RPMI7951 (cell line): ENCODE measurements at regions not wholly inside any gene's neighbourhood (a gene's known extent, or its start where the extent isn't known, plus 50 kb on each side); places are given as distances from the start of the nearest gene placed in this dataset.

Source experiments
- DNase-seq: peaks from one replicate; pipeline ENCODE4 v3.0.0-alpha.2; 2012; ENCODE audit warnings: low read depth

- no peak for DNase-seq
Measured at GRCh38 chr1:217090060-217090911, 367.1 kb upstream of the ESRRG start.

GRCh38 chr1:217089361-217090014 lies 366.3 kb upstream of the ESRRG start:
- peak; percentile 59 for DNase-seq

GRCh38 chr1:217088521-217089284 lies 365.5 kb upstream of the ESRRG start:
- no peak for DNase-seq

DNA sequence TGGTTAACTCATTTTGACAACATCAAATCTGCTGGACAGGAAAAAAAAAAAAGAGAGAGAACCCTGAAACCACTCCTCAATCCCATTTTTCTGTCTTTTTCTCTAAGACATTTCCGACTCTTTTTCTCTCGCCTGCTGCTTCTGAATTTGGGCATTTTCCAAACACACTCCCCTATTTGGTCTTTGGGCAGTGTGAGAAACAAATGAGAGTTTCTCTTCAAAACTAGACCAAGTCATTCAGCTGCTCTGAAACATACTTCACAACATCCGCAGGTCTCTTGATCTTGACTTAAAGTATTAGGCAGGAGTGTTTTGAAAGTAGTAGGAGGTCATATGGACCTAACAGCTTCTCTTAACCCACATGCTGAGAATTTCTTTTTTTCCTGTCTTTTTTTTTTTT lies 364.8 kb upstream of the ESRRG start:
- DNase-seq, result no peak

GRCh38 chr1:217079584-217079983 lies 356.4 kb upstream of the ESRRG start:
- DNase-seq, result no peak

- no peak for DNase-seq
Measured at GRCh38 chr1:217078959-217079358, 355.7 kb upstream of the ESRRG start.

DNA sequence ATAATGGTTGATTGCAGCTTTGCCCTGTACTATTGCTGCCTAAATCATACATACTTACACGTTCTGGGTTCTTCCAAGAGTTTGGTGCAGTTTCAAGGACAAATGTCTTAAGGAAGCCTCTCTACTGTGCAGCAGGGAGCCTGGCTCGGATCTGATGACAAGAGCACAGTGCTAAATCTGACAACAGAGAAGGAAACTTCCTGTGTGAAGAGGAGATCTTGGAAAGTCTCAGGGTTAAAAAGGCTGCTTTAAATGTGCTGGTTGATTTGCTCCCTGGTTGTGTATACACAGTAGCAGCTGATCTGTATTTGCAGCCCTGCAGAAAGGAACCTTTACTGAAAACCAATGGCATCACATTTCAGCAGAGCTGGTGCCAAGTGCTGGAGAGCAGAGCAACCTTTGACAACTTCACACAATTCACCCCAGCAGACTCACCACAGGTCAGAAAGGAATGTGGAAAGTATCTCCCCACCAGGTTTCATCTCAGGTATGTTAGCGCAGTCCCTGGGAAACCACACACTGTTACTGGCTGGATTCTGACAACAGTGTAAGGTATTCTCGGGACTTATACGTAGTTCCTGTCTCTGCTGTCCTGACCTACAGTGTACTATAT lies 355.0 kb upstream of the ESRRG start:
- no peak for DNase-seq

DNA sequence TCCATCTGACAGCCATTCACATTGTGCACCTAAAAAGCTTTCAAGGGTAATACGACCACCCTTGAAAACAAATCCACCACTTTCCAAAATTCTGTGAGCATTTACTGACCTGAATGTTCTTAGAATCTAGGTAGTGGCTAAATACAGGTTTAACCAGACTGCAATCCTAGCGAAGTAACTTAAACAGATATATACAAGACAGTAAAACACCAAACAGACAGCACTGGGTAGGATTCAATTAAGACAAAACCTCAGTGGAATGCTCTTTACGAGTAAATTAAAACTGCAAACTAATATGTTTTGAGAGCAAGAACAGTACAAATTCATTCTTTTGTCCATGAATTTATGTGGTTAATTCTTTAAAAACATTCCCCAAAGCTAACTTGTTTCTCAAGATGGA lies 354.2 kb upstream of the ESRRG start:
- DNase-seq, result no peak

- DNase-seq, result no peak
Measured at GRCh38 chr1:217076902-217077301, 353.7 kb upstream of the ESRRG start.

DNA sequence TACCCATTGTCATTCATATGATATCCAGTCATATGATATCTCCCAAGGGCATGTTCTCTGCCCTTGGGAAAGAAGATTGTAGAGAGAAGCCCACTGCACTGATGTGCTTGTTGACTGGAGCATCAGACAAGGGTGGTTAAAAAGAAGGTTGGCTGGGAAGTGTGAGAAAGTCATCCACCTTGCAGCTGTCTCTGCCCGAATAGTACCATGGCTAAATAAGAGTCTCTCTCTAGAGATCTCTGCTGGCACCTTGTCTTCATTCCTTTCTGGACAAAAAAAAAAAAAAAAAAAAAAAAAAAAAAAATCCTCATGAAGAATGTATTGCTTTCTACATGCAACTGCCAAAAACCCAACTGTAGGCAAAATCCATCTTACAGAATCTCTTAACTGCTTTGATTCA lies 349.7 kb upstream of the ESRRG start:
- DNase-seq, result no peak

DNA sequence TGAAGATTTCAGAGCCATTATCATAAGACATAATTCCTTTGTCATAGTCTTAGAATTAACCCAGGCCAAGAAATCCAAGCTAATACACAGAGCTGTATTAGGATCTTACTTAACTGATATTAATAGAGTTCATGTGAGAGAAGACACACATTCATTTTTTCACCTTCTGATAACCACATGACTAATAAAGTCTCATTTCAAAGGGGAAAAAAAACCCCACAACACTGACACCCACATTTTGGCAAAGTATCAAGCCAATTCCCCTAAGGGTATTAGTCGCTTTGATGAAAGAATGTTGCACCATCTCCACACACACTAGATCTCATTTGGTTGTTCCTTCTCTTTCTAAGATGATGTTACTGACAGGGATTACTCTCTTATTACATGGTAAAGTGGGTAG lies 344.4 kb upstream of the ESRRG start:
- DNase-seq, result no peak

DNA sequence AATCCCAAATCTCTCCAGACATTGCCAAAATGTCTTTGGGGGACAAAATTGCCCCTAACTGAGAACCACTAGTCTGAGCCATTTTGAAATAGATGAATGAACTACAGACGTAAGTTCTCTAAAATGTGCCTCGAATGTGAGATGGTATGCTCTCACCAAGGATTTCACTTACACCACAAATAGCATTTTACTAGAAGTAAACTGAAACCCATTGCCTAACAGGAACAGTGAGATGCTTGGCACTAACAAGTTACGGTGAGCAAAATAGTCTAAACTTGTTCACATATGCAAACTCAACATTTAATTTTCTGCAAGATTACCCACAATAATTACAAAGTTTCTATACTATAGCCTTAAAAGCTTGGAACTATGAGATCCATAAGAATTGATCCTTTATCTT lies 343.6 kb upstream of the ESRRG start:
- DNase-seq, result no peak

GRCh38 chr1:217063172-217063908 lies 340.1 kb upstream of the ESRRG start:
- DNase-seq, result no peak

DNA sequence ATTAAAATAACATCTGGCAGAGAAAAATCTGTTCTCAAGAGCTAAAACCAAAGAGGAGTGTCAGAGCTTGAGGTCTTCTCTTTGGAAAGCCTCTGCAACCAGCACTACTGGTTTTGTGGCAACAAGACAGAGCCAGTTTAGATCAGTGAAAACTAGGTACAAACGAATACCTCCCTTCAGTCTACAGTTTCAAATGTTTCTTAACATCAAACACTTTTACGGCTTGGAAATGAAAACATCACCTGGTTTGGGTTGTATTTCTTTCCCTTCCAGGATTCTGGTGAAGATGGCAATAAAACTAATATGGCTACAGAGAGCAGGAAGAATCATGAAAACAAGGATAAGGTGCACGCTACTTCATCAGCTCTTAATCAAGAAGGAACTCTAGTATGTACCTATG lies 339.4 kb upstream of the ESRRG start:
- DNase-seq, result no peak

DNA sequence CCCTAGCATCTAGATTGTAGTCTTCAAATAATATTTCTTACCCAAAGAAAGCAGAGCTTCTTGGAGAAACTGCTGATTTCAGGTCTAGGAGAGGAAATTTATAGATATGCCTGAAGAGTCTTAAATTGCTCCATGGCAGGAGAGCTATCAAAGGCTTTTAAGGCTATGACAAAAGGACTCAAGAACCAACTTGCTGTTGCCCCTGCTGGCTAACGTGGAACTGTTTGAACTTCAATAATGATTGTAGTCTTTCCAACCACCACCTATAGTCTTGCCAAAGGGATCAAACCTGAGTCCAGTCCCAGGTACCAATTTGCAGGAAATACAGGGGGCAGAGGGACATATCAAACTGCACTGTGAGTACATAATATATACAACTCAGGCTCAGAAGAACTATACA lies 336.2 kb upstream of the ESRRG start:
- no peak for DNase-seq

- peak; percentile 33 for DNase-seq
Measured at GRCh38 chr1:217053676-217054075, 330.4 kb upstream of the ESRRG start.

- no peak for DNase-seq
Measured at GRCh38 chr1:217052626-217053025, 329.4 kb upstream of the ESRRG start.

DNA sequence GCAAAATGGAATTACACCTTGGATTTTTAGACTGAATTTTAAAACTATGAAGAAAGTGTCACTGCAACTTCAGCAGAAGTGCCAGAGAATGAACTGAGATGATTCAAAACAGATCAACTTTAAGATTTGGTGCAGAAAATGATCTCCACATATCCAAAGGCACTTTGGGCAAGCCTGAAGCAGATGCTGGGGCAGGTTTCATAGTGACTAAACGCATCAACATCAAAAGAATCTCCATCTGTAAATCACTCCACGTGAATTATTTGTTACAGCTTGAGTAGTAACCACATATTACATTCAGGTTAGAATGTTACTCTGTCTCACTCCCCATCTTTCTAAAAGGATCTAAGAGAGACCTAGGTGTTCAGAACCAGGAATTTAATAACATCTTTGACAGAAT lies 329.0 kb upstream of the ESRRG start:
- DNase-seq, result no peak

DNA sequence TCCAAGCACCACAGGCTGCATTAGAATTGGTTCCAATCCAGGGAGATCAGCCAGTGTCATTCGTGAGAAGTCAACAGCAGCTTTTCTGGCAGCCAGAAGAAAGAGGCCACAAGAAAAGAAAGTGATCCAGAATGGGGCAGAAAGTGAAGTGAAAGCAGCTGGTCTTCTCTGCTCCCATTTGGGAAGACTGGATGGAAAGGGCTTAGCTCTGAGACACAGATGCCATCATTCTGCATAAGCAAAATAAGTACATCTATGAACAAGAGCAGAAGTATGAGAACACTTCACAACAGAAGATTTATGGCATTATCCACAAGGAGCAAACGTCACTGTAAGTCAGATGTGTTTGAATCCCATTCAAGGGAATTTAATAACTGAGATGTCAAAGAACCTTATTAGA lies 326.5 kb upstream of the ESRRG start:
- DNase-seq, result no peak

DNA sequence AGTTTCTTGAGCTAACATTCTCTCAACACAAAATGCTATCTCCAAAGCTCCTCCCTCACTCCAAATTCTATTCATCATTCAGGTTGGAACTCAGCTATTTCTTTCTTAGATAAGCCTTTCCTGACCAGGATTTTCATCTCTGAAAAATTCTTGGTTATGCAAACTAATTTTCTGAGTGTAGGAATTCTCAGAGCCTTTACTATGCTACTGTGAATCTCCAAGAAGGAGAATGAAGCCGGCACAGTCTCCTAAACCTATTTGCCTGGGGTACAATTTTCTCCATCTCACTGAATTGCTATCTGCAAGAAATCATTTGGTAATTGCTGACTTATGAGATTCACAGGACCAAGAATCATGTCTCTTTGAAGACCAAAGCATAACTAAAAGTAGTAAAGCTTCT lies 325.9 kb upstream of the ESRRG start:
- DNase-seq, result no peak

DNA sequence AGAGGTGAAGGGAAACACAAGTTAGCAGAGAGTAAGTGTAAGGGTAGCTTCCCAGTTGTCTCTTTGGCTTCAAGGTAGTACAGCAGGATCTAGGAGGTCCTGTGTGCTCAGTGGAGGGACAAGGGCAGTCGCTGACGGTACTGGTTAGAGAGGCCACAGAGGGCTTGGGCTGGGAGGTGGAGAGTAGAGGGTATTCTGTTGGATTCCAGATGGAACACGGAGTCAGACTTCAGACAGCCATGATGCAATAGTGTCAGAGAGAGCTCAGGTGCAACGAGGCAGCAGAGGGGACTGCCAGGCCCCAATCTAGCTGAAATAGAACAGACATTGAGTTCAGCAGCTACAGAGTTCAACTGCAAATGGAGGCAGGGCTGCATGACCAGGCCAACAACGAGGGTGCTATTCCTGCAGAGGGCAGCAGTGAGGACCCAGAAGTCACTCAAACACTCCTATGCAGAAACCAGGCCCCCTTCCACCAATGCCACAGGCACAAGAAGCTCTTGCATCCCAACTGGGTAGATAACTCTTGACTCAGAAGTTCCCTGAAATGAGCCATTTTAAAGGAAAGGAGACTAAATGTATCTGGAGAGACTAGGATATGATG lies 325.0 kb upstream of the ESRRG start:
- DNase-seq, result no peak
